HPDE6-E6E7 (cell line): ENCODE measurements at regions not wholly inside any gene's neighbourhood (a gene's known extent, or its start where the extent isn't known, plus 50 kb on each side); places are given as distances from the start of the nearest gene placed in this dataset.

ENCODE experiments used
- DNase-seq: peaks from one replicate; pipeline ENCODE4 v3.0.0; 2011; ENCODE audit warnings: missing footprints; ENCODE audit errors: extremely low spot score

DNA sequence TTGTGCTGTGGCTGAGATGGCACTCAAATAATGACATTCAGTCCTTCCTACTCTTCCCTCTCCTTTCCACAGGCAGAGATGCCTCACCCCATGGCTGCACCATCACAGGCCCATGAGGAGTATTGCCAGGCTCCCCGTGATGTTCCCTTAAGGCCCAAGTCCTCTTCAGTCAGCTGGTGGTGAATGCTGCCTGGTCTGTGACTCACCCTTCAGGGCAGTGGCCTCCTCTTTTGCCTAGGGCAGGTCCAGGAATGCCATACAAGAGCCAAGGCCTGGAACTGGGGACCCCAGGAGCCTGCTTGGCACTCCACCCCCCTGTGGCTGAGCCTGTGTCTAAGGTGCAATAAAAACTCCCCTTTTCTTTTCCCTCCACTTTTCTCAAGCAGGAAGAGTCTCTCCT is 144.2 kb upstream of the GEMIN8 start:
- no peak for DNase-seq

DNA sequence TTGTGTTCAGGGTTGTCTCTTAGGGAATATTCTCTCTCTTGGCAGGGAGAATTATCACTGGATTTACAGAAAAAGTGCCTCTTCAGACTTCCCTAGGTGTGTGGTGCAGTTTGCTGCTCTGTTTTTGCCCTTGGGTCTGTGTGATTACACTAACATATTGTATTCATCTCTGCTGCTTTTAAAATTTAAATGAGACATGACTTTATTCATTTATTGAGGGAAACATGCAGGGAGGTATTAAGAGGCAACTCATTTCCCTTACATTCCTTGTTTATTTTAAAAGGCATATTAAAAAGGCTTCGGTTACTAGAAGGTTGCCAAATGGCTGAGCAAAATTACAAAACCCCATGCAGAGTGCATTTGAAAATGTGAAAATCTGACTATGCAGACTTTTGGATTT is 135.1 kb upstream of the GEMIN8 start:
- DNase-seq = no peak

DNA sequence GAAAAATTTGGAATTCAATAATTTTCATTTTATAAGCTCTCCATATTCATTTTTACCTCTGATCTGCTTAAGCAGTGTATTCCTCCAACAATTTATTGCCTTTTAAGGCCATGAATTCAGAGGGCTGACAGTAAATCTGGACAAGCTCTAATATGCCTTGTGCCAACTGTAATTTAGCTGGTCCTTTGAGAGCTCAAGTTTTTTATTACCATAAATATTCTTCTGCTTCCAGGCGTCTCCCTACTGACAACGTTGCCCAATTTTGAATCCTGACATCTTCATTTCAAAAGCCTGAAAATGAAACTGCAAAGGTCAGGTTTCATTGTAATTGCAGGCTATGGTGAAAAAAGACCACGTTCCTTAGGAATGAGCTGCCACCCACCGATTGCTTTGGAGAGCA is 95.8 kb upstream of the GEMIN8 start:
- DNase-seq = no peak

DNA sequence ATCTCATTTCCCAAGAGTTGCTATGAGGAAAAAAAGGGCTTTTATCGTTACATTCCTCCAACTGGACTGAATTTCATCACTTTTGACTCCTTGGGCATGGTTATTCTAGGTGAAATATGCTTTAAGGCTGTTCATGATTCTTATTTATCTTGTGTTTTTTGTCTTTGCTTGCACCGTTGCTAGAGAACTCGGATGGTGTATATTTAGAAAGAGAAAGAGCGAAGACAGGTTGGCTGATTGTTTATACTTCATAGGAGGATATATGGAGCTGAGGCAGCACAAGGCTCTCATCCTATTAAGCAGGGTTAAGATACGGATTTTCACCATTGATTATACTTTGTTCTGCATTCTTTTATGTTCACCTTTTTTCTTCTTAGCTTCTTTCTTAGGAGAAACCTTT is 94.9 kb upstream of the GEMIN8 start:
- no peak for DNase-seq

DNA sequence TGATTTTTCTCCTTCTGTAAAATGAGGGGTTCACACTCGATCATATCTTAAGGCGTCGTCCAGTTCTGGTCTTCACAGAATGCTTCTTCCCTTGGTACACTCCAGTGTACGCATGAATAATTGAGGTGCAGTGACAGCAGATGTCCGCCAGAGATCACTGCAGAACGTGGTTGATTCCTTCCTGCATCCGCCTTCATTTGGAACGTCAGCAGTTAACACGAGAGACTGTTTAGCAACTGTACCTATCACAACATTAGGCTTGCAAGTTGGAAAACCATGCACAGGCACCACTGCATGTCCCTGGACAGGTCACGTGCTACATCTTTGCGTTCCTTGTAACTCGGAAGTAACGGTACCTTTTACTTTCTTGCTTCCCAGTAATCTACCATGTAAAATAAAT is 66.0 kb upstream of the GEMIN8 start:
- DNase-seq = peak; percentile 16

DNA sequence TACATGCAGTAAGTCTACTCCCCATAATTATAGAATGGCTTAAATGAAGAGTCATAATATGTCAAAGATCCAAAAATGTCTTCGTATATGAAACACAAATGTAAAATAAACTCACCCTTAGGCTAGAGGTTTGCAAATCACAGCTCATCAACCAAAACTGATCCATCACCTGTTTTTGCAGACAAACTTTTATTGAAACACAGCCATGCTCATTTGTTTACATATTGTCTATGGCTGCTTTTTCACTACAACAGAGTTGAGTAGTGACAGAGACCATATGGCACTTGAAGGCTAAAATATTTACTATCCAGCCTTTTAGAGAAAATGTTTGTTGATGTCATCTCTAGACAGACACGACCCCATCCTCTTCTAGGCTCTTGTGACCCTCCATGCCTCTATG is 64.5 kb upstream of the GEMIN8 start:
- DNase-seq = no peak

DNA sequence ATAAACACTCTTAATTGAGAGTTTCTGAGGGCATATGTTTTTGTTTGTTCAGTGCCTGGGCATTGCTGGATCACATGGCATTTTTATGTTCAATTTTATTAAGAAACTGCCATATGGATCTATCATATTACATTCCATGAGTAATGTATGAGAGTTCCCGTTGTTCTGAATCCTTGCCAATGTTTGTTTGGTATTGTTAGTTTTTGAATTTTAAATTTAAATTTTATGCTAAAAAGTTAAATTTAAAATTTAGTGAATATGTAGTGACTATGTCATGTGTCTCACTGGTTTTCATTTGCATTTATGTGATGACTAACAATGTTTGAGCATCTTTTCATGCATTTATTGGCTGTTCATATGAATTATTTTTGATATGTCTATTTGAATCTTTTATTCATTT is 54.8 kb upstream of the GEMIN8 start:
- no peak for DNase-seq

DNA sequence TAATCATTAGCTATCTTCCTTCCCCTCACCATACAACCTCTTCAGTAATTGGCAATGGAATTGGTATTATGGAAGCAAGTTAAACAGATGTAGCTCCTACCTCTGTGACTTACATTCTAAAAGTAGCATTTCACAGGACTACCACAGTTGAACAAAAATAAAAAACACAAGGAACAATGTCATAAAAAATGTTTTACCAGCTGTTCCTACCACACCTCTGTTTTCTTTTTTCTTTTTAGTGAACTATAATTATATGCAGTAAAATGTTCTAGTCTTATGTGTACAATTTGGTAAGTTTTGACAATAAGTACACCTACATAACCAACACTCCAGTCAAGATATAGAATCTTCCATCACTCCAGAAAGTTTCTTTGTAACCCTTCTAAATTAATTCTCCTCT is 54.1 kb upstream of the GEMIN8 start:
- no peak for DNase-seq

DNA sequence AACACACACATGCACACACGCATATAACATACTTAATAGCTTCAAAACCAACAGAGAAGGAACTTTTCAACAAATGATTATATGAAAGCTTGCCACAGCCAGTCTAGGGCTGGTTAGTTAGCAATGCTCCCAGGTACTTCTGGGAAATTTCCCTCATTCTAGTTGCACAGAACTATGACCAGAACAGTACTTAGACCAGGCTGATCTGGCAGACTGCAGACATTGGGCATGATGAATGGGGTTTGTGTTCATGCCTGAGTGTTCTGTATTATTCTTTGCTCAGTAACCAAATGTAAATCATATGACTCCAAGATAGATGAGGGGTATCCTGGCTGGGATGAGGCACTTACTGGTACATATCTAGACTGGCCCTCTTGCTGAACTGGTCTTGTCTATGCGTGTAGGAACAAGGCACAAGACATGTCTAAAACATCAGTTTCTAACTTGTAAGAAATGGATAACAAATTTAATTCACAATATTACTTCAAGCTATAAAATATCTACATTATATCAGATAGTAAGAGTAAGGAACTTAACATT is 50.3 kb upstream of the GEMIN8 start:
- DNase-seq = no peak
